GM12873 (cell line): ENCODE measurements at regions not wholly inside any gene's neighbourhood (a gene's known extent, or its start where the extent isn't known, plus 50 kb on each side); places are given as distances from the start of the nearest gene placed in this dataset.

Experiments
- CTCF ChIP-seq: IDR thresholded peaks from 2 replicates; pipeline ENCODE4 v1.5.1; 2012; ENCODE audit warnings: low read depth, mild to moderate bottlenecking, moderate library complexity, low read length, control low read depth; ENCODE audit not compliant: insufficient read depth; ENCODE audit errors: missing control alignments

GRCh38 chr6:149231778-149232177 is 85.7 kb upstream of the TAB2 start:
- no peak for TF ChIP-seq CTCF

- TF ChIP-seq CTCF = no peak
Observed at GRCh38 chr6:149233056-149233715, 84.3 kb upstream of the TAB2 start.

GRCh38 chr6:149234051-149234962 is 83.2 kb upstream of the TAB2 start:
- TF ChIP-seq CTCF = peak; percentile 13

- no peak for TF ChIP-seq CTCF
Observed at GRCh38 chr6:149235130-149235561, 82.4 kb upstream of the TAB2 start.

- TF ChIP-seq CTCF = no peak
Observed at GRCh38 chr6:149236589-149236988, 80.9 kb upstream of the TAB2 start.

GRCh38 chr6:149237464-149237863 is 80.0 kb upstream of the TAB2 start:
- TF ChIP-seq CTCF = no peak

GRCh38 chr6:149239573-149240209 is 77.8 kb upstream of the TAB2 start:
- TF ChIP-seq CTCF = no peak
